GM13976 (cell line): ENCODE measurements at regions not wholly inside any gene's neighbourhood (a gene's known extent, or its start where the extent isn't known, plus 50 kb on each side); places are given as distances from the start of the nearest gene placed in this dataset.

ENCODE experiments used
- DNase-seq: peaks from one replicate; pipeline ENCODE4 v3.0.0; 2012; ENCODE audit warnings: low spot score
- CTCF ChIP-seq: IDR thresholded peaks from 2 replicates; pipeline ENCODE4 v1.5.1; 2012; ENCODE audit warnings: borderline replicate concordance, mild to moderate bottlenecking; ENCODE audit not compliant: insufficient read depth; ENCODE audit errors: extremely low read depth, missing control alignments, control extremely low read depth
- in situ Hi-C: fragments of 300-500 bp; cut with MboI; formaldehyde crosslinking; loops from one replicate; pipeline ENCODE4 v1.12.0; 2022; ENCODE audit warnings: low sequenced_read_pairs, mixed read lengths, inconsistent platforms; ENCODE audit not compliant: unreplicated experiment

DNA sequence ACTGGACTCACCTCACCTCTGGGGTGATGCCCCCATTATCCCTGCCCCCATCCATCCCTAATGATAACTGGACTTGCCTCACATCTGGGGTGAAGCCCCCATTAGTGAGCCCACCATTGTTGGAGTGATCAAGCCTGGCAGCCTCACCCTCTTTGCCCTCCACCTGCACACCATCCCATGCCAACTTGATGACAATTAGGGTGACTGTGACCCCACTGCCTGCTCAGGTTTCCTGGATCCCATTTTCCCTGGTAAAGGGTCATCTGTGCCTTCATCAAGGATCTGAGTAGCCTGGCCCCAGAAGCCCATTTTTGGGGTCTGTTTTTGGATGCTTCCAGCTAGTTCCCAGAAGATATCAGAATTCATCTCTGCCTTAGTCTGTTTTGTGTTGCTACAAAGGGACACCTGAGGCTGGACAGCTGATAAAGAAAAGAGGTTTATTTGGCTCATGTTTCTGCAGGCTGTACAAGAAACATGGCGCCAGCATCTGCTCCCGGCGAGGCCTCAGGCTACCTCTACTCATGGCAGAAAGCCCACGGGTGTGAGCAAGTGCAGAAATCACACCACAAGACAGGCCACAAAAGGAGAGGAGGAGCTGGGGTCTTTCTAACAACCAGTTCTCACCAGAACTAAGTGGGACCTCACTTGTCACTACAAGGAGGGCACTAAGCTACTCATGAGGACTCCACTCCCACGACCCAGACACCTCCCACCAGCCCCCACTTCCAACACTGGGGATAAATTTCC, 196.4 kb upstream of the TWIST2 start:
- no peak for TF ChIP-seq CTCF
- no peak for DNase-seq
- in situ Hi-C loops, result no loop called here

DNA sequence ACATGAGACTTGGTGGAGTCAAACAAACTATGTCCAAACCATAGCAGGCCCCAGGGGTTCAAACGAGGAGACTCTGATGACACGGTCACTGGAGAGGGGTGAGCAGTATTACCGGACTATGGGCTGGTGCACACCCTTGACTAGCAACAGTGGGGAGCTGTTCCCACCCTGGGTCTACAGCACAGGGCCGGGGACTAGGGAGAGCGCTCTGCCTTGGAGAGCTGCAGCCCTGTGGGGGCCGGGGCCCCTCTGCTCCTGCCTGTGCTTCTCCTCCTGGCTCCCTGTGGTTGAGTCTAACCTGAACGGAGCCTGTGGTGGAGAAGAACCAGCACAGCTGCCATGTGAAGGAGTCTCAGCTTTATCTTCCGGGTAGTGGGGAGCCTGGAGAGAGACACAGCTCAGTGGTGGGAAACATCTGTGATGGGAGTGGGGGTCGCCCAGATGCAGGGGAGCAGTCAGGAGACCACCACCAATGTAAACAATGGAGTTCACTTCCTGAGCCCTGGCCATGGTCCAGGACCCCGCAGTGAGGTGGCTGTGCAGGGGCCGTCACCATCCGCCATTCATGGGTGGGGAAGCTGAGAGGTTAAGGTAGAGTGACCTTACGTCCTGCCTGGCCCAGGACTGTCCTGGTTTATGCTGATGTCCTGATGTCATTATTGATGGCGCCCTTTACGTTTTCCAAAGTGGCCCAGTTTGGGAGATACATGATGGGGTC, 195.7 kb upstream of the TWIST2 start:
- in situ Hi-C loops, result no loop called here
- no peak for DNase-seq

GRCh38 chr2:238652771-238653157, 195.1 kb upstream of the TWIST2 start:
- TF ChIP-seq CTCF, result no peak
- in situ Hi-C loops, result no loop called here
- DNase-seq, result no peak

More for the DNA sequence above, 195.7 kb upstream of the TWIST2 start:
- TF ChIP-seq CTCF, result no peak

GRCh38 chr2:238653431-238654109, 194.3 kb upstream of the TWIST2 start:
- in situ Hi-C loops, result no loop called here
- TF ChIP-seq CTCF, result no peak
- no peak for DNase-seq

DNA sequence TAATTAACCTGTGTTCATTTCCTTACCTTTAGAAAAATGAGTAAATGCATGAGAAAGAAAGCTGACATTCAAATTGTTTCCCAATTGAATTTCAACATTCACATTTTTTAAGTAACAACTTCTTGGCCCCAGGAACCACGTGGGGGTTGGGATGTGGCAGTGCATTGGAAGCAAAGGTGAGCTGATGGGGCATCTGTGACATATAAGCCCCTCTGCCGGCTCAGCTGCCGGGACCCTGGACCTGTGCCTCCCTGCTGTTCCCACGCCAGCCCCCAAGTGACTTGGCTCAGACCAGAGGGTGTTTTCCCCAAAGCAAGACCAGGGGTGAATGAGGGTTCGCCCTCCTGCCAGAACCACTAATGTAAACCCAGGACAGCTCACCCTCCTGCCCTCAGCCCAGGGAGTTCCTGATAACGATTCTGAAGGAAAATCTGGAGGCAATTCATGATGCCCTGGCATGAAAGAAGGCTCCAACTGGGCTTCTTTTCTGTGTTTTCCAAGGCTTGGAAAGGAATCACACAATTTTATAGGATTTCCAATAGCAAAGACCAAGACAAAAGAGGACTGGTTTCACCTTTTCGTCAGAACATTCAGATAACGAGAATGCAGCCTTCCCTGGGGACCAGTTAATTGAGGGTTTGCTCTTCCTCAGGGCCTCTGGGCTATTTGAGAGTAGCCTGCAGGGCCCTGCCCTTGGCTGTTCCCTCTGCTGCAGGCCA, 193.2 kb upstream of the TWIST2 start:
- in situ Hi-C loops, result no loop called here

More for the DNA sequence above, 193.2 kb upstream of the TWIST2 start:
- DNase-seq, result no peak
- TF ChIP-seq CTCF, result no peak
